ENCODE measurements at regions not wholly inside any gene's neighbourhood (a gene's known extent, or its start where the extent isn't known, plus 50 kb on each side); places are given as distances from the start of the nearest gene placed in this dataset.
A peak's percentile ranks its signal among the peaks of the same experiment; 100 is the strongest.

DNA sequence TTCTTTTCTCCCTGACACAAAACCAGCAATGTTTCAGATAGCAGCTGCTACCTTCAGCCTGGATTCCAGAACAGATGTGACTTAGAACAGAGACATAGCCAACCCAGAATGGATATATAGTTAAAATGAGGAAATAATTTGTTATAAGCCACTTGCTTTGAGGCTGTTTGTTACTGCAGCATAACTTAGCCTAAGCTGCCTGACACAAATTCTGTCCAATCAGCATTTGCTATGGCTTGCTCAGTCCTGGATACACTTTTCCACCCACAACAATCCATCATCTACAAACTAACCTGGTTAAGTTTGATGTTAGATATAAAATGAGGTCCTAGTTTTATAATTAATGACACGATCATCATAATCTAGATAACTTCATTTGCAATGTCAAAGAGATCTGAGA, 480.4 kb downstream of the NR4A2 start:
- ATAC-seq (ENCODE audit: low read depth) (no peak), DNase-seq (no peak)
- no peaks in the 10 kb centered on the region for H3K9me1 ChIP-seq (ENCODE audit: insufficient read depth, low read length)
- intact Hi-C loops (cut with micrococcal nuclease) (no loop called here), dilution Hi-C loops (cut with HindIII; ENCODE audit: low sequenced_read_pairs, unreplicated experiment) (no loop called here), in situ Hi-C loops (cut with MboI; ENCODE audit: low sequenced_read_pairs) (no loop called here)
- no peak overlapping the region for H3K18ac ChIP-seq (ENCODE audit: low read depth, low read length)
- no peak overlapping the region for H2BK15ac ChIP-seq (ENCODE audit: low read depth, low read length)
- no peaks in the 10 kb centered on the region for H3K79me1 ChIP-seq (ENCODE audit: low read depth in 1 of 2, low read length in 2 of 2)
- no peak overlapping the region for H3K27ac ChIP-seq (ENCODE audit: insufficient read depth, low read length)
- no peak overlapping the region for H3K4me3 ChIP-seq (ENCODE audit: insufficient read depth, low read depth, low read length)
- no peaks in the 10 kb centered on the region for H4K20me1 ChIP-seq (ENCODE audit: insufficient read depth, low read length)
- H3K23ac ChIP-seq (ENCODE audit: low read depth, low read length): no peak overlapping the region
- H3K36me3 ChIP-seq (ENCODE audit: control insufficient read depth, insufficient read depth, low read length): no peaks in the 10 kb centered on the region
- H3K27me3 ChIP-seq (ENCODE audit: control insufficient read depth, insufficient read depth, low read length): no peaks in the 10 kb centered on the region
- no peak overlapping the region for H3K14ac ChIP-seq (replicated peaks; ENCODE audit: low read depth, low read length)
- no peak overlapping the region for H2AFZ ChIP-seq (replicated peaks; ENCODE audit: low read length, poor library complexity)
- no peak overlapping the region for H2AK9ac ChIP-seq (replicated peaks; ENCODE audit: low read depth, low read length, poor library complexity)
- H3K56ac ChIP-seq (ENCODE audit: extremely low read depth, insufficient read depth, low read length): no peak overlapping the region
- no TSS peak for BruUV-seq (replicated peaks)
- H2BK20ac ChIP-seq (ENCODE audit: low read depth, low read length): no peak overlapping the region
- no peak overlapping the region for H4K91ac ChIP-seq (ENCODE audit: insufficient read depth, low read depth, low read length)
- no peak overlapping the region for H2BK120ac ChIP-seq (ENCODE audit: low read depth, low read length)
- POLR2A ChIA-PET (ENCODE audit: unreplicated experiment): no interaction called here
- H4K8ac ChIP-seq (ENCODE audit: low read depth in 2 of 2, low read length in 2 of 2): no peak overlapping the region
- H3K4ac ChIP-seq (ENCODE audit: low read depth, low read length): no peak overlapping the region
- no peaks in the 10 kb centered on the region for H3K4me1 ChIP-seq (ENCODE audit: control insufficient read depth, insufficient read depth, low read length)
- no peak overlapping the region for H4K5ac ChIP-seq (ENCODE audit: low read depth, low read length)
- TF ChIP-seq, protein P1, sequence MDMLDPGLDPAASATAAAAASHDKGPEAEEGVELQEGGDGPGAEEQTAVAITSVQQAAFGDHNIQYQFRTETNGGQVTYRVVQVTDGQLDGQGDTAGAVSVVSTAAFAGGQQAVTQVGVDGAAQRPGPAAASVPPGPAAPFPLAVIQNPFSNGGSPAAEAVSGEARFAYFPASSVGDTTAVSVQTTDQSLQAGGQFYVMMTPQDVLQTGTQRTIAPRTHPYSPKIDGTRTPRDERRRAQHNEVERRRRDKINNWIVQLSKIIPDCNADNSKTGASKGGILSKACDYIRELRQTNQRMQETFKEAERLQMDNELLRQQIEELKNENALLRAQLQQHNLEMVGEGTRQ (IDR thresholded peaks at IDR 0.05; ENCODE audit: low read depth, low read length): no peak
- peak; percentile 50 for TF ChIP-seq MAFK (IDR thresholded peaks at IDR 0.05; ENCODE audit: low read depth, low read length)
- TF ChIP-seq, protein P2, sequence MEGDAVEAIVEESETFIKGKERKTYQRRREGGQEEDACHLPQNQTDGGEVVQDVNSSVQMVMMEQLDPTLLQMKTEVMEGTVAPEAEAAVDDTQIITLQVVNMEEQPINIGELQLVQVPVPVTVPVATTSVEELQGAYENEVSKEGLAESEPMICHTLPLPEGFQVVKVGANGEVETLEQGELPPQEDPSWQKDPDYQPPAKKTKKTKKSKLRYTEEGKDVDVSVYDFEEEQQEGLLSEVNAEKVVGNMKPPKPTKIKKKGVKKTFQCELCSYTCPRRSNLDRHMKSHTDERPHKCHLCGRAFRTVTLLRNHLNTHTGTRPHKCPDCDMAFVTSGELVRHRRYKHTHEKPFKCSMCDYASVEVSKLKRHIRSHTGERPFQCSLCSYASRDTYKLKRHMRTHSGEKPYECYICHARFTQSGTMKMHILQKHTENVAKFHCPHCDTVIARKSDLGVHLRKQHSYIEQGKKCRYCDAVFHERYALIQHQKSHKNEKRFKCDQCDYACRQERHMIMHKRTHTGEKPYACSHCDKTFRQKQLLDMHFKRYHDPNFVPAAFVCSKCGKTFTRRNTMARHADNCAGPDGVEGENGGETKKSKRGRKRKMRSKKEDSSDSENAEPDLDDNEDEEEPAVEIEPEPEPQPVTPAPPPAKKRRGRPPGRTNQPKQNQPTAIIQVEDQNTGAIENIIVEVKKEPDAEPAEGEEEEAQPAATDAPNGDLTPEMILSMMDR (conservative IDR thresholded peaks at IDR 0.05; ENCODE audit: low read depth, low read length): no peak
- H2BK5ac ChIP-seq (ENCODE audit: low read depth, low read length, poor library complexity, severe bottlenecking): no peak overlapping the region
- H2AK5ac ChIP-seq (ENCODE audit: low read depth, low read length): no peak overlapping the region
- no peak overlapping the region for H3K9ac ChIP-seq (ENCODE audit: low read depth, low read length)
- 0 out of 2 replicates have a peak, but pooled peaks cover 3% of the 10 kb centered on the region for H3K9me3 ChIP-seq (ENCODE audit: control insufficient read depth, insufficient read depth, low read length)
- CTCF ChIA-PET: no interaction called here
- no CpG with 5 or more reads among the region's 1 CpG for WGBS, 2 experiments (ENCODE audit: extremely low coverage in 2 of 2, insufficient read length in 1 of 2)
- no peak overlapping the region for H3K4me2 ChIP-seq (ENCODE audit: low read depth, low read length)

All from IMR-90 (cell line).